OCI-LY1 (cell line): ENCODE measurements at regions not wholly inside any gene's neighbourhood (a gene's known extent, or its start where the extent isn't known, plus 50 kb on each side); places are given as distances from the start of the nearest gene placed in this dataset.

Experiments used
- H2AFZ ChIP-seq: fragments of 200-600 bp; sonication (generic), shearing (Covaris generic); 2 replicates; pipeline ENCODE4 v1.6.0; 2014; ENCODE audit warnings: antibody characterized with exemption, mild to moderate bottlenecking, low read length
- H3F3A ChIP-seq: fragments of 200-600 bp; sonication (generic), shearing (Covaris generic); 2 replicates; pipeline ENCODE4 v1.6.0; 2014; ENCODE audit warnings: mild to moderate bottlenecking, antibody characterized with exemption, low read length, moderate library complexity; ENCODE audit not compliant: insufficient read depth
- H3K27ac ChIP-seq: fragments of 200-600 bp; sonication (generic); 2 replicates; pipeline ENCODE4 v1.5.1; 2014; ENCODE audit warnings: low read length, mixed run types, mild to moderate bottlenecking, low read depth; ENCODE audit not compliant: poor library complexity, severe bottlenecking
- H3K27me3 ChIP-seq: fragments of 200-600 bp; sonication (generic); 2 replicates; pipeline ENCODE4 v1.6.0; 2014; ENCODE audit warnings: antibody characterized with exemption, mild to moderate bottlenecking, low read length, moderate library complexity; ENCODE audit not compliant: insufficient read depth
- H3K36me3 ChIP-seq: fragments of 200-600 bp; sonication (generic); 2 replicates; pipeline ENCODE4 v1.6.1; 2014; ENCODE audit warnings: mild to moderate bottlenecking, antibody characterized with exemption, low read length, moderate library complexity, mixed read lengths; ENCODE audit not compliant: insufficient read depth
- H3K4me1 ChIP-seq: fragments of 200-600 bp; sonication (generic); 2 replicates; pipeline ENCODE4 v1.5.1; 2014; ENCODE audit warnings: mild to moderate bottlenecking, low read length, moderate library complexity; ENCODE audit not compliant: insufficient read depth, severe bottlenecking
- H3K4me2 ChIP-seq: fragments of 200-600 bp; sonication (generic), shearing (Covaris generic); 2 replicates; pipeline ENCODE4 v1.6.1; 2014; ENCODE audit warnings: low read length
- H3K4me3 ChIP-seq: fragments of 200-600 bp; sonication (generic); 2 replicates; pipeline ENCODE4 v1.5.1; 2014; ENCODE audit warnings: low read length, low read depth, mild to moderate bottlenecking, mixed read lengths; ENCODE audit not compliant: poor library complexity, severe bottlenecking
- H3K79me2 ChIP-seq: fragments of 200-600 bp; shearing (Covaris generic); 2 replicates; pipeline ENCODE4 v1.6.1; 2016; ENCODE audit warnings: mixed run types, low read length, mixed read lengths; ENCODE audit not compliant: insufficient read depth
- H3K9ac ChIP-seq: fragments of 200-600 bp; sonication (generic), shearing (Covaris generic); 2 replicates; pipeline ENCODE4 v1.6.1; 2014; ENCODE audit warnings: mild to moderate bottlenecking, low read length, mixed read lengths
- H3K9me2 ChIP-seq: fragments of 200-600 bp; sonication (generic), shearing (Covaris generic); 2 replicates; pipeline ENCODE4 v1.6.1; 2014; ENCODE audit warnings: low read depth, mild to moderate bottlenecking, low read length, mixed read lengths
- H3K9me3 ChIP-seq: fragments of 200-600 bp; shearing (Covaris generic); 2 replicates; pipeline ENCODE4 v1.6.1; 2014; ENCODE audit warnings: low read length, mixed read lengths
- H4K20me1 ChIP-seq: fragments of 200-600 bp; sonication (generic), shearing (Covaris generic); 2 replicates; pipeline ENCODE4 v1.6.0; 2016; ENCODE audit warnings: mild to moderate bottlenecking, low read length; ENCODE audit not compliant: insufficient read depth
- EZH2 ChIP-seq: fragments of 200-600 bp; sonication (generic), shearing (Covaris generic); IDR thresholded peaks from 2 replicates; pipeline ENCODE4 v1.8.0; 2017; ENCODE audit warnings: borderline replicate concordance, mixed run types, mild to moderate bottlenecking, antibody characterized with exemption, low read length, moderate library complexity, mixed read lengths
- TF ChIP-seq, protein P1 (sequence below): fragments of 200-600 bp; sonication (generic), shearing (Covaris generic); IDR thresholded peaks from 2 replicates; pipeline ENCODE4 v1.5.1; 2017; ENCODE audit warnings: mild to moderate bottlenecking, antibody characterized with exemption, low read length, moderate library complexity, mixed read lengths

DNA sequence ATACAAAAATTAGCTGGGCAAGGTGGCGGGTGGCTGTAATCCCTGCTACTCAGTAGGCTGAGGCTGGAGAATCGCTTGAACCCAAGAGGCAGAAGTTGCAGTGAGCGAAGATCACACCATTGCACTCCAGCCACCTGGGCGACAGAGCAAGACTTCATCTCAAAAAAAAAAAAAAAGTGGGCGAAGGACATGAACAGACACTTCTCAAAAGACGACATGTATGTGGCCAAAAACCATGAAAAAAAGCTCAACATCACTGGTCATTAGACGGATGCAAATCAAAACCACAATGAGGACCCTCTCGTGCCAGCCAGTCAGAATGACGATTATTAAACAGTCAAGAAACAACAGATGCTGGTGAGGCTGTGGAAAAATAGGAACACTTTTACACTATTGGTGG, 344.9 kb upstream of the JARID2 start:
- H2AFZ ChIP-seq: no peak overlapping the region
- no peaks in the 10 kb centered on the region for H3K9me2 ChIP-seq
- TF ChIP-seq, protein P1, sequence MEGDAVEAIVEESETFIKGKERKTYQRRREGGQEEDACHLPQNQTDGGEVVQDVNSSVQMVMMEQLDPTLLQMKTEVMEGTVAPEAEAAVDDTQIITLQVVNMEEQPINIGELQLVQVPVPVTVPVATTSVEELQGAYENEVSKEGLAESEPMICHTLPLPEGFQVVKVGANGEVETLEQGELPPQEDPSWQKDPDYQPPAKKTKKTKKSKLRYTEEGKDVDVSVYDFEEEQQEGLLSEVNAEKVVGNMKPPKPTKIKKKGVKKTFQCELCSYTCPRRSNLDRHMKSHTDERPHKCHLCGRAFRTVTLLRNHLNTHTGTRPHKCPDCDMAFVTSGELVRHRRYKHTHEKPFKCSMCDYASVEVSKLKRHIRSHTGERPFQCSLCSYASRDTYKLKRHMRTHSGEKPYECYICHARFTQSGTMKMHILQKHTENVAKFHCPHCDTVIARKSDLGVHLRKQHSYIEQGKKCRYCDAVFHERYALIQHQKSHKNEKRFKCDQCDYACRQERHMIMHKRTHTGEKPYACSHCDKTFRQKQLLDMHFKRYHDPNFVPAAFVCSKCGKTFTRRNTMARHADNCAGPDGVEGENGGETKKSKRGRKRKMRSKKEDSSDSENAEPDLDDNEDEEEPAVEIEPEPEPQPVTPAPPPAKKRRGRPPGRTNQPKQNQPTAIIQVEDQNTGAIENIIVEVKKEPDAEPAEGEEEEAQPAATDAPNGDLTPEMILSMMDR: no peak
- TF ChIP-seq EZH2: no peak
- no peaks in the 10 kb centered on the region for H3K36me3 ChIP-seq
- H4K20me1 ChIP-seq: no peaks in the 10 kb centered on the region
- no peaks in the 10 kb centered on the region for H3K79me2 ChIP-seq
- H3K4me1 ChIP-seq: no peaks in the 10 kb centered on the region
- H3K9ac ChIP-seq: no peak overlapping the region
- H3K4me2 ChIP-seq: no peak overlapping the region
- H3K9me3 ChIP-seq: no peaks in the 10 kb centered on the region
- H3K27ac ChIP-seq: no peak overlapping the region
- H3F3A ChIP-seq: no peaks in the 10 kb centered on the region
- H3K4me3 ChIP-seq: no peak overlapping the region
- no peaks in the 10 kb centered on the region for H3K27me3 ChIP-seq

DNA sequence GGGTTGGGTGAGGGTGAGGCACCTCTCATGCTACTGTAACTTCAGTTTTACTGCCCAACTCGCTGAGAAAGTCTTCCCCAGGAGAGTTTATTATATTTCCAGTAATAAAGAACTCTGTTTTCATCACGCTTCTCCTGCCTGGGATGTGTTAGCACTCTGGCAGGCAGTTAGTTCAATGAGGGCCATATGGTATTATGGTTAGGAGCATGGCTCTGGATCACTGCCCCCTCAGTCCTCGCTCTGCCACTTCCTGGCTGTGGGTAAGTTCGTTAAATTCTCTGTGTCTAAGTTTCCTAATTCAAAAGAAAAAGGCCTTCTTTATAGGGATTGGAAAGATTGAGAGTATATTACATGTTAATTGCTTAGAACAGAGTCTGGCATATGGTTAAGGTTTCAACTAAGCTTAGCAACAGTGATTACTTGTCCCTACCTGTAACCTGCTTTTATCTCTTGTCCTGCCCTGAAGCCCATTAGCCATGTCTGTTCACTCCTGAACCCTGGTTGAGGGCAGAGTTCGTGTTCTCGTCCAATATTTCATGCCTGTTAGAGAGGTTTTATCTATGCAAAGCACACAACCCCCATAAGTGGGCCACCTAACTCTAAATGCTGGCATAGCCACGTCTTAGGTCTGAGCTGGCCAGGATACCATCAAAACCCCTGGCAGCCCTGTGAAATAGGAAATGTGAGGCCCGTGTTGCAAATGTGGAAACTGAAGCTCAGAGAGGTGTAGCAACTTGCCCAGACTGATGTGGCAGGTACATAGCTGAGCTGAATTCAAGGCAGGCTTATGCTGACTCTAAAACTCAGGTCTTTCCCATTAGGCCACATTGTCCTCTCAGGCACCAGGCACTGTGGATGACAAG, 342.5 kb upstream of the JARID2 start:
- Histone ChIP-seq H3K4me2 (no peak overlapping the region), H3K27ac (no peak overlapping the region), H3K9me3 (no peaks in the 10 kb centered on the region), H4K20me1 (no peaks in the 10 kb centered on the region), H2AFZ (no peak overlapping the region), H3K27me3 (no peaks in the 10 kb centered on the region), H3K4me3 (no peak overlapping the region), H3K9ac (no peak overlapping the region), H3K36me3 (no peaks in the 10 kb centered on the region), H3K4me1 (no peaks in the 10 kb centered on the region), H3K79me2 (no peaks in the 10 kb centered on the region), H3K9me2 (no peaks in the 10 kb centered on the region), H3F3A (no peaks in the 10 kb centered on the region)
- TF ChIP-seq EZH2: no peak
- TF ChIP-seq, protein P1: no peak

DNA sequence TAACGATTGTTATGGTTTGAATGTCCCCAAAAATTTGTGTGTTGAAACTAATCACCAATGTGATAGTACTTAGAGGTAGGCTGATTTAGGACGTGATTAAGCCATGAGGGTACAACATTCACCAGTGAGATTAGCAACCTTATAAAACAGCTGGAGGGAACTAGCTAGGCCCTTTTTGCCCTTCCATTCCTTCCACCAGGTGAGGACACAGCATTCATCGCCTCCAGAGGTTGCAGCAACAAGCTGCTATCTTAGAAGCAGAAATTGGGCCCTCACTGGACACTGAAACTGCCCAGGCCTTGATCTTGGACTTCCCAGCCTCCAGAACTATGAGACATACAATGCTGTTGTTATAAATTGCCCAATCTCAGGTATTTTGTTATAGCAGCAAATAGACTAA, 340.7 kb upstream of the JARID2 start:
- H3F3A ChIP-seq: no peaks in the 10 kb centered on the region
- H3K9me3 ChIP-seq: no peaks in the 10 kb centered on the region
- no peaks in the 10 kb centered on the region for H3K79me2 ChIP-seq
- H3K9ac ChIP-seq: no peak overlapping the region
- H3K27me3 ChIP-seq: no peaks in the 10 kb centered on the region
- no peak for TF ChIP-seq EZH2
- H3K36me3 ChIP-seq: no peaks in the 10 kb centered on the region
- no peak overlapping the region for H3K4me3 ChIP-seq
- H3K4me2 ChIP-seq: no peak overlapping the region
- no peaks in the 10 kb centered on the region for H4K20me1 ChIP-seq
- no peak overlapping the region for H2AFZ ChIP-seq
- no peaks in the 10 kb centered on the region for H3K4me1 ChIP-seq
- H3K27ac ChIP-seq: no peak overlapping the region
- H3K9me2 ChIP-seq: no peaks in the 10 kb centered on the region

DNA sequence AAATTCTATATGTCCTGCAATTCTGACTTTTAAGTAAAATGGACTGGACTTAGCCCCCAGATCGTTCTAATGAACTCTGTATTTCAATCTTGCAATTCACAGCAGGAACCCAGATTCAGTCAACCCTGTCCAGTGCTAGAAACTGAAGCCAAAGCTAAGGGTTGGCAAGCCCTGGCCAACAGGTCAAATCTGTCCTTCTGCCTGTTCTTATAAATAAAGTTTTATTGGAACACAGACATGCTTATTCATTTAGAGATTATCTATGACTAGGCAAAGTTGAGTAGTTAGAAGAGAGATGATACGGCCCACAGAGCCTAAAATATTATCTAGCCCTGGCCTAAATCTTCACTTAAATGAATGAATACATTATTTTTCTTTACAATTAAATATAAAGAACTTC, 339.2 kb upstream of the JARID2 start:
- no peaks in the 10 kb centered on the region for H3K27me3 ChIP-seq
- no peaks in the 10 kb centered on the region for H3K79me2 ChIP-seq
- H3K4me3 ChIP-seq: no peak overlapping the region
- H2AFZ ChIP-seq: no peak overlapping the region
- no peaks in the 10 kb centered on the region for H3F3A ChIP-seq
- H3K9me3 ChIP-seq: no peaks in the 10 kb centered on the region
- no peaks in the 10 kb centered on the region for H4K20me1 ChIP-seq
- TF ChIP-seq, protein P1: no peak
- TF ChIP-seq EZH2: no peak
- no peak overlapping the region for H3K4me2 ChIP-seq
- no peaks in the 10 kb centered on the region for H3K9me2 ChIP-seq
- no peaks in the 10 kb centered on the region for H3K36me3 ChIP-seq
- no peak overlapping the region for H3K27ac ChIP-seq
- H3K9ac ChIP-seq: no peak overlapping the region
- no peaks in the 10 kb centered on the region for H3K4me1 ChIP-seq
